Transverse colon (tissue), 4 donors: ENCODE measurements at regions not wholly inside any gene's neighbourhood (a gene's known extent, or its start where the extent isn't known, plus 50 kb on each side); places are given as distances from the start of the nearest gene placed in this dataset.

ENCODE experiments used
- DNase-seq: peaks from one replicate; pipeline ENCODE4 v3.0.0-alpha.2; 2019
- H3K27ac ChIP-seq, 4 donors: fragments of 200-600 bp; sonication (generic); 2 replicates each; pipeline ENCODE4 v1.5.1; 2016 to 2018; ENCODE audit warnings: inconsistent platforms in 4 of 4
- H3K27me3 ChIP-seq: fragments of 200-600 bp; sonication (generic); 2 replicates; pipeline ENCODE4 v1.5.1; 2017; ENCODE audit warnings: inconsistent platforms
- H3K36me3 ChIP-seq, 4 donors: fragments of 200-600 bp; sonication (generic); 2 replicates each; pipeline ENCODE4 v1.5.1; 2017 to 2019; ENCODE audit warnings: inconsistent platforms in 4 of 4
- H3K4me1 ChIP-seq, 4 donors: fragments of 200-600 bp; sonication (generic); 2 replicates each; pipeline ENCODE4 v1.5.1; 2017 to 2020; ENCODE audit warnings: inconsistent platforms in 4 of 4
- H3K4me3 ChIP-seq, 4 donors: fragments of 200-600 bp; sonication (generic); 1 replicate in 1 of 4; 2 replicates in 3 of 4; pipeline versions ENCODE4 v1.5.1 to v1.6.1; 2017 to 2019; ENCODE audit warnings: inconsistent platforms in 4 of 4
- H3K9me3 ChIP-seq, 2 donors: fragments of 200-600 bp; sonication (generic); 2 replicates each; pipeline ENCODE4 v1.5.1; 2017 to 2019; ENCODE audit warnings: inconsistent platforms in 2 of 2
- EP300 ChIP-seq: sonication (generic); formaldehyde crosslinking; IDR thresholded peaks from one replicate; pipeline ENCODE4 v1.6.1; 2017; ENCODE audit warnings: antibody characterized with exemption, low read depth
- POLR2A ChIP-seq: fragments of 450-650 bp; IDR thresholded peaks from one replicate; pipeline ENCODE4 v1.6.1; 2016; ENCODE audit warnings: antibody characterized with exemption, mild to moderate bottlenecking, moderate library complexity
- POLR2AphosphoS5 ChIP-seq, 3 donors: sonication (generic); formaldehyde crosslinking; IDR thresholded peaks; one replicate each; pipeline ENCODE4 v1.6.1; 2016; ENCODE audit warnings: antibody characterized with exemption in 3 of 3
- WGBS, 2 donors: methylation state at CpG; one replicate each; pipeline ENCODE4 v1.1.5; 2018; ENCODE audit warnings: low coverage in 1 of 2; 5-methylcytosine and 5-hydroxymethylcytosine counted together
- in situ Hi-C, 4 donors: fragments of 200-750 bp; cut with MboI; loops; one replicate each; pipeline versions ENCODE4 v1.15.0 to v1.15.1; 2017; ENCODE audit warnings: low sequenced_read_pairs in 3 of 4, low pct_ligation_motif_present in 1 of 4, low pct_unique_long_range_greater_than_20kb in 1 of 4
- intact Hi-C: fragments of 100-400 bp; cut with DNase I; formaldehyde crosslinking; loops from one replicate; pipeline ENCODE4 v1.15.1; 2023; ENCODE audit warnings: low total_unique reads
- TF ChIP-seq, protein P1 (sequence below), 5 experiments: fragments of 200-600 bp in 3 of 5; fragments of 450-650 bp in 2 of 5; sonication (generic) in 3 of 5; IDR thresholded peaks; 1 replicate in 2 of 5; 2 replicates in 3 of 5; pipeline ENCODE4 v1.5.1; 2016 to 2017; ENCODE audit warnings: antibody characterized with exemption in 5 of 5, inconsistent platforms in 3 of 5, mild to moderate bottlenecking in 2 of 5, moderate library complexity in 1 of 5

DNA sequence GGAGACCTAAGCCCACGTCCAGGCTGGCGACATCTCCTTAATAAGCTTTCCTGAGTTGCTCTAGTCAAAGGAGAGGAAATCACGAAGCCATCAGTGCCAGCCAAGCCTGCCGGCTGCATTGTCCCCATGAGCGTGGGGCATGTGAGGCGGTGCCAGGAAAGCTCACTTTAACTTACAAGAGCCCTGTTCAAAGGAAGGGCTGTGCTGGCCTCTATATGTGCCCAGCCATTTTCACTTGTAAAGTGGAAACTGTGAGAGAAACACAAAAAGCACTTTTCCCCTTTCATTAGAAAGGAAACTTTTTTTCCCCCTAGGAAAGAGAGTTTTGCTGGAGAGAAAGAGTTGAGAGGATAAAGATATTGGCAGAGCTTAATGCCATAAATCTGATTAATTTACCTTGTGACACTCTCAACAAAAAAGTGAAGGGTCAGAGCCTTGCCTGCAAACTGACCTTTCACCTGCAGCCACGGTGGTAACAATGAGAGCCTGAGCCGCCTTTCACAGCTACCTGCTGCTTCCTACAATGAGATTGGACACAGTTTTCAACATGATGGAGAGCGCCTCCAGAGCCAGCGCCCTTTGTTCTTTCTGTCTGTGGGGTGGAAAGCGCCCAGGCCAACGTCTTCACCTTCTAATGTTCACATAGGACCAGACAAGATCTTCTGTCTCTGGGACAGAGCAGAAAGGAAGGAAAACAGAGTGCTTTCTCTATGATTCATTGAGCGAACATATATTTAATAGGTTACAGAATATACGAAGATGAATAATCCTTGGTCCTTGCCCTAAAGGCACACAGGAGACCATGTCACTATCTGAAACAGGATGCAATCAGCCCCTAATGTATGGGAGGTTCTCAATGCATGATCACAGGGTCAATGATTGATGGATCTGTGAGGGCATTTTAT is 233.1 kb upstream of the HES1 start:
- 78 to 100% methylated on average over 2 to 14 of the region's 14 CpGs for WGBS, 2 donors
- no peaks in the 10 kb centered on the region for H3K4me1 ChIP-seq
- H3K27ac ChIP-seq: no peak overlapping the region
- H3K9me3 ChIP-seq: no peaks in the 10 kb centered on the region
- no peaks in the 10 kb centered on the region for H3K27me3 ChIP-seq
- intact Hi-C loops (no loop called here), in situ Hi-C loops (no loop called here)
- no peaks in the 10 kb centered on the region for H3K36me3 ChIP-seq
- DNase-seq: no peak
- TF ChIP-seq POLR2AphosphoS5 (IDR thresholded peaks at IDR 0.05): no peak
- TF ChIP-seq, protein P1, sequence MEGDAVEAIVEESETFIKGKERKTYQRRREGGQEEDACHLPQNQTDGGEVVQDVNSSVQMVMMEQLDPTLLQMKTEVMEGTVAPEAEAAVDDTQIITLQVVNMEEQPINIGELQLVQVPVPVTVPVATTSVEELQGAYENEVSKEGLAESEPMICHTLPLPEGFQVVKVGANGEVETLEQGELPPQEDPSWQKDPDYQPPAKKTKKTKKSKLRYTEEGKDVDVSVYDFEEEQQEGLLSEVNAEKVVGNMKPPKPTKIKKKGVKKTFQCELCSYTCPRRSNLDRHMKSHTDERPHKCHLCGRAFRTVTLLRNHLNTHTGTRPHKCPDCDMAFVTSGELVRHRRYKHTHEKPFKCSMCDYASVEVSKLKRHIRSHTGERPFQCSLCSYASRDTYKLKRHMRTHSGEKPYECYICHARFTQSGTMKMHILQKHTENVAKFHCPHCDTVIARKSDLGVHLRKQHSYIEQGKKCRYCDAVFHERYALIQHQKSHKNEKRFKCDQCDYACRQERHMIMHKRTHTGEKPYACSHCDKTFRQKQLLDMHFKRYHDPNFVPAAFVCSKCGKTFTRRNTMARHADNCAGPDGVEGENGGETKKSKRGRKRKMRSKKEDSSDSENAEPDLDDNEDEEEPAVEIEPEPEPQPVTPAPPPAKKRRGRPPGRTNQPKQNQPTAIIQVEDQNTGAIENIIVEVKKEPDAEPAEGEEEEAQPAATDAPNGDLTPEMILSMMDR (IDR thresholded peaks at IDR 0.05): no peak
- no peak for TF ChIP-seq EP300
- TF ChIP-seq POLR2A: no peak
- H3K4me3 ChIP-seq: no peak overlapping the region

DNA sequence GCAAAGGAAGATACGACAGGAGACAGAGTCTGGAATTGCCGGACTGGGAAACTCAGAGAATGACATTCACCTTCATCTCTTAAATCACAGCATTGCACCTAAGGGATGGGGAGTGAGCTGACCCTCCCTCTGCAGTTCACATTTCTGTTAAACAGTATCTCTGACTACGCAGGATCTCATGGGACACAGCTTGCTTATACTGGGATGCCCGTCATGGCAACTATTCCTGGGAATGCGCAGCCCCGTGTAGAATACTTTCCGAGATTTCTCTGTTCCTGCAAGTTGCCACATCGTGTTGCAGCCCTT is 232.5 kb upstream of the HES1 start:
- H3K4me1 ChIP-seq: no peaks in the 10 kb centered on the region
- TF ChIP-seq POLR2A (no peak), POLR2AphosphoS5 (IDR thresholded peaks at IDR 0.05) (no peak)

DNA sequence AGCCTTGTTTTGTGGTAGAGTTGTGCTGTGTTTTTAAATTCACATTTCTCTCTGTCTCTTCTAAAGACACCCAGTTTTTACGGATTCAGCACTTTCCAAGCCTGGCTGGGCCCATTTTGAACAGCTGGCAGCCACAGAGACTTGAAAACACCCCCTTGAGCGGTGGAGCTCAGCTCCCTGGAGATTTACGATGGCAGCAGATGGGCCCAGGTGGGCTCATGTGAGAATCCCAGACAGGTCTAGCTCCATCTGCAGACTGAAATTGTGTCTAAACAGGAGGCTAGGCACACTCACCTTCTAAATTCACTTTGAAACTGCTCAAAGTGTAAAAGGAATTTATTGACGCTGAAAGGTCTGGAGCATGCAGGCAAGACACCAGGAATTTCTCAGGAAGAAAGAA is 232.0 kb upstream of the HES1 start:
- in situ Hi-C loops (no loop called here), intact Hi-C loops (no loop called here)

More for the DNA sequence above, 232.5 kb upstream of the HES1 start:
- Histone ChIP-seq H3K36me3 (no peaks in the 10 kb centered on the region), H3K27me3 (no peaks in the 10 kb centered on the region), H3K27ac (no peak overlapping the region), H3K9me3 (no peaks in the 10 kb centered on the region), H3K4me3 (no peak overlapping the region)
- in situ Hi-C loops: no loop called here
- intact Hi-C loops: no loop called here
- DNase-seq: no peak
- WGBS, 2 donors: 90 to 94% methylated on average over 6 to 8 of the region's 8 CpGs

DNA sequence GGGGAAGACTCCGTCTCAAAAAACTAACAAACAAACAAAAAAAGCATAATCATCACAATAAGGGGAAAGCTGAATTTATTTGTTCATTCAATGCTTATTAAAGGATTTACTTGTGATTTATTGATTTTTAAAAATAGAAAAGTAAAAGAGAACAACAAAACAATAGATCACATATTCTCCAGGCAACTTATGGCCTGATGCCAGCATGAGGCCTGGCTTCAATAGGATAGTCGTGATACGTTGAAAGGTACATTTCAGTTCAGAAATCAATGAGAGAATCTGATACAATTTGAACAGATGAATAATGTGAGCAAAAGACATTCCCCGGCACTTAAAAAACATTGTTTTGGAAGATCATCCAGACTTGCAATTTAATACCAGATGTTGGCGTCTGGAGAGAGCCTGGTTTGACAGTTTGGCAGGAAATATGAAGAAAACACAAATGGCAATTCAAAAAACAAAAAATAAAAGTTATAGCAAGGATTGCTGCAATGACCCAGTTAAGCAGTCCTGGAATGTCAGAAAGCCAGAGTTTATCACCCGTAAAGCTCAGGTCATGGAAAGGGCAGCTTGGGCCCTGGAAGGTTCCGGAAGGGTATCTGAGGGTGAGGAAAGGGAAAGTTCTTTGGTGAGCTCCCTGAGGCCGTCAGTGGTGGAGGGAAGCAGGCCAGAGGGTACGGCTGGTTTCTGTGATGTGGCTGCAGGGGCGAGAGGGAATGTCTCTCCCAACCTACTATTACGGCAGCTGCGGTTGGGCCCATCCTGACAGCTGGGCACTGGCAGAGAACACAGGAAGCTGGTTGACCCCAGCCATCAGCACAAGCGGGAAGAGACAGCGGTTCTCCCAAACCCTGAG is 230.2 kb upstream of the HES1 start:
- Histone ChIP-seq H3K4me1 (peaks cover 0 to 3% (median 2%) of the 10 kb centered on the region in 4 donors), H3K36me3 (no peaks in the 10 kb centered on the region), H3K4me3 (no peak overlapping the region), H3K9me3 (no peaks in the 10 kb centered on the region), H3K27me3 (no peaks in the 10 kb centered on the region), H3K27ac (peak overlapping the region in 2 of 4 donors; percentile 4 to 10)
- no peak for DNase-seq
- intact Hi-C loops: no loop called here
- WGBS, 2 donors: 74 to 79% methylated on average over 5 to 14 of the region's 14 CpGs
- TF ChIP-seq POLR2A: no peak
- no peak for TF ChIP-seq EP300
- TF ChIP-seq POLR2AphosphoS5 (IDR thresholded peaks at IDR 0.05): no peak
- TF ChIP-seq, protein P1 (IDR thresholded peaks at IDR 0.05): no peak
- in situ Hi-C loops: no loop called here

More for the DNA sequence above, 232.0 kb upstream of the HES1 start:
- Histone ChIP-seq H3K36me3 (no peaks in the 10 kb centered on the region), H3K27me3 (no peaks in the 10 kb centered on the region), H3K4me1 (no peaks in the 10 kb centered on the region), H3K4me3 (no peak overlapping the region), H3K9me3 (no peaks in the 10 kb centered on the region), H3K27ac (no peak overlapping the region)
- DNase-seq: no peak
- TF ChIP-seq, protein P1 (IDR thresholded peaks at IDR 0.05): no peak
- TF ChIP-seq EP300: no peak
- TF ChIP-seq POLR2AphosphoS5 (IDR thresholded peaks at IDR 0.05): no peak
- no peak for TF ChIP-seq POLR2A
- 83 to 100% methylated on average over 1 to 4 of the region's 4 CpGs for WGBS, 2 donors
